ENCODE measurements at regions not wholly inside any gene's neighbourhood (a gene's known extent, or its start where the extent isn't known, plus 50 kb on each side); places are given as distances from the start of the nearest gene placed in this dataset.

DNA sequence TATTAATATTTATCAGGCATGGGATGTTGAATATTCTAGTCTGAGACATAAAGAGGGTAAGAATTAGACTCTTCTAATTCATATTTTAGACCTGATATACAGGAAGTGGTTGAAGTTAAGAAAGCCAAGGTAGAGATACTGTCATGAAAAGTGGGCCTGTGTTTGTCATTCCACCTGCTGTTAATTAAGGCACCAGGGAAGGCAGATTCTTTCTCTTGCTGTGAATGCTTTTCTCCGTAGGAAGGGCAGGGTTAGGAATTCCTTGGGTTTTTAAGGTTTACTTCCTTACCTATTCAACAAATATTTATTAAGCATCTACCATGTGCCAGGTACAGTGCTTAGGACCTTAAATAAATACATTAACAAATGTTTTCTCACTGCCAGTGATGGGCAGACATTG is 196.4 kb downstream of the CAVIN4 start:
- Mint-ChIP-seq H3K27ac (no peak overlapping the region), H3K4me3 (no peak overlapping the region), H3K36me3 (no peaks in the 10 kb centered on the region), H3K9me3 (no peaks in the 10 kb centered on the region), H3K27me3 (ENCODE audit: low read depth) (peaks cover 12% of the 10 kb centered on the region), H3K4me1 (no peaks in the 10 kb centered on the region)
- DNase-seq (ENCODE audit: low spot score in 2 of 2, unreplicated experiment in 2 of 2): no peak
- TF ChIP-seq, protein P1, sequence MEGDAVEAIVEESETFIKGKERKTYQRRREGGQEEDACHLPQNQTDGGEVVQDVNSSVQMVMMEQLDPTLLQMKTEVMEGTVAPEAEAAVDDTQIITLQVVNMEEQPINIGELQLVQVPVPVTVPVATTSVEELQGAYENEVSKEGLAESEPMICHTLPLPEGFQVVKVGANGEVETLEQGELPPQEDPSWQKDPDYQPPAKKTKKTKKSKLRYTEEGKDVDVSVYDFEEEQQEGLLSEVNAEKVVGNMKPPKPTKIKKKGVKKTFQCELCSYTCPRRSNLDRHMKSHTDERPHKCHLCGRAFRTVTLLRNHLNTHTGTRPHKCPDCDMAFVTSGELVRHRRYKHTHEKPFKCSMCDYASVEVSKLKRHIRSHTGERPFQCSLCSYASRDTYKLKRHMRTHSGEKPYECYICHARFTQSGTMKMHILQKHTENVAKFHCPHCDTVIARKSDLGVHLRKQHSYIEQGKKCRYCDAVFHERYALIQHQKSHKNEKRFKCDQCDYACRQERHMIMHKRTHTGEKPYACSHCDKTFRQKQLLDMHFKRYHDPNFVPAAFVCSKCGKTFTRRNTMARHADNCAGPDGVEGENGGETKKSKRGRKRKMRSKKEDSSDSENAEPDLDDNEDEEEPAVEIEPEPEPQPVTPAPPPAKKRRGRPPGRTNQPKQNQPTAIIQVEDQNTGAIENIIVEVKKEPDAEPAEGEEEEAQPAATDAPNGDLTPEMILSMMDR (IDR thresholded peaks at IDR 0.05; ENCODE audit: unreplicated experiment): no peak

DNA sequence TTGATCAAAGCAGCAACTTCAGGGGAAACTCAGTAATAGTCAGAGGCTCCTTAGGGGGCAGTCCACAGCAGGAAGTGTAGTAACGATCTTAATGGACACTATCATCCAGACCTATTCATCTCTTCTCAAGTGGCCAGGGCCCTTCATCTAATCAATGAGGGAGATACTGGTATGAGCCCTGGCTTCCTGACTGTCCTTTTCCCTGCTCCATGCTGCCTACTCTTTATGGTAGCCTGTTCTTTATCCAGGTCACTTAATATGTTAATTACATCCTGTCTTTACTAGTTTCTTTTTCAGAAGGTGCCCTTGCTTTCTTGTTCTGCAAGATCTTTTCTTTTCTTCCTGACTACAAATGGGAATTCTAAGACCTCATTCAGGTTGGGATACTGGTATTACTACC is 197.1 kb downstream of the CAVIN4 start:
- Mint-ChIP-seq H3K36me3 (no peaks in the 10 kb centered on the region), H3K4me1 (no peaks in the 10 kb centered on the region), H3K27ac (no peak overlapping the region), H3K4me3 (no peak overlapping the region), H3K27me3 (ENCODE audit: low read depth) (peaks cover 12% of the 10 kb centered on the region), H3K9me3 (no peaks in the 10 kb centered on the region)
- no peak for DNase-seq (ENCODE audit: low spot score in 2 of 2, unreplicated experiment in 2 of 2)
- TF ChIP-seq, protein P1 (IDR thresholded peaks at IDR 0.05; ENCODE audit: unreplicated experiment): no peak

DNA sequence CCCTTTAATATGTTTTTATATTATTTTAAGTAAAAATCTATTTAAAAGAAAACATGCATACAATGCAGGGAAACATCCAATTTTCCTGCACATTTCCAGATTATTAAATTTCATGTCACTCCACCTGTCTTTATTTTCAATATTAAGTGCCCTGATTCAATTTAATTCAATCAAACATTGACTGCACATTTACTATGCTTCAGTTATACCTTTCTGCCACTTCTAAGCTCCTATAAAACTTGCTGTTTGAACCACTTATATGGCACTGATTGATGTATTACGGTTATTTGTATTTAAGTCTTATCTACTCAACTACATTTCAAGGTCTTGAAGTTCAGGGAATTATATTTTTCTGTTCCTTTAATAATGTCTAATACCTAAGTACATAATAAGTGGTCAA is 198.0 kb downstream of the CAVIN4 start:
- Mint-ChIP-seq H3K27ac (no peak overlapping the region), H3K9me3 (no peaks in the 10 kb centered on the region), H3K4me1 (no peaks in the 10 kb centered on the region), H3K36me3 (no peaks in the 10 kb centered on the region), H3K4me3 (no peak overlapping the region), H3K27me3 (ENCODE audit: low read depth) (peaks cover 12% of the 10 kb centered on the region)
- TF ChIP-seq, protein P1 (IDR thresholded peaks at IDR 0.05; ENCODE audit: unreplicated experiment): no peak
- no peak for DNase-seq (ENCODE audit: low spot score in 2 of 2, unreplicated experiment in 2 of 2)

DNA sequence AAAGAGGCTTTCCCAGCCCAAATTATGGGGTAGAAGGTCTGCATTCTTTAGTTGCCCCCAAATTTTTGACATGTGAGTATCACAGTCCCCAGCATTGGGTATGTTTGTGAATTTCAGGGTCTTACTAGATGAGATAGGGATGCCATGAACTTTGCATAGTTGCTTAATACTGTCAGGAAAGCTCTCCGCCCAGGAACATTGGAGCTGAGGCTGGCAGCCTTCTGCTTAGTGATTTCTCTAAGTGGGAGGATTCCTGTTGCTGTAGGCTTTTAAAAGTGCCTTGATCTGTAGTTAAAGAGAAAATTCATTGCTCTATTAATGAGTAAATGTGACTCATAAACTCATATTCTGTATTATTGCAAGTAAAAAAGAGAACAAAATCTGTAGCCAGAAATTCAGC is 206.9 kb downstream of the CAVIN4 start:
- Mint-ChIP-seq H3K27ac (no peak overlapping the region), H3K4me3 (no peak overlapping the region)

DNA sequence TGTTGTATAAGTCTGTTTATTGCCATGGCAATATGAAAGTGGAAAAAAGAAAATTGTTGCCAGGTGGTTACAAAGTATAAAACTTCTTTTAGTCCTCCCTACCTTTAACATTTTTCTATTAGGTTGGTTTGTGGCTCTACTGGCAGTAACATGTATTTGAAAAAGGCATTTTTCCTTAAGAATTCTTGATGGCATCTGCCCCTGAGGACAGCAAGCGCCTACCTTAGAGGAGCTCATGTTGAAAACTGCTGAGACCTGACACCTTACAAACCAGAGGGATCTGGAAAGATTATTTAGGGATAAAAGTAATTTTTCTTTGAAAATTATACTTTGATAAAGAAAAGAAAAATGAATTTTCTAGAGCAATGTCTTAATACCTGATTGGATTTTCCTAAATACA is 208.1 kb downstream of the CAVIN4 start:
- Mint-ChIP-seq H3K27ac (no peak overlapping the region), H3K9me3 (peaks cover 8% of the 10 kb centered on the region), H3K4me1 (no peaks in the 10 kb centered on the region), H3K27me3 (ENCODE audit: low read depth) (no peaks in the 10 kb centered on the region), H3K36me3 (no peaks in the 10 kb centered on the region), H3K4me3 (no peak overlapping the region)
- TF ChIP-seq, protein P1 (IDR thresholded peaks at IDR 0.05; ENCODE audit: unreplicated experiment): no peak
- no peak for DNase-seq (ENCODE audit: low spot score in 2 of 2, unreplicated experiment in 2 of 2)

More for the DNA sequence above, 206.9 kb downstream of the CAVIN4 start:
- Mint-ChIP-seq H3K9me3 (peaks cover 8% of the 10 kb centered on the region), H3K27me3 (ENCODE audit: low read depth) (no peaks in the 10 kb centered on the region), H3K36me3 (no peaks in the 10 kb centered on the region), H3K4me1 (no peaks in the 10 kb centered on the region)
- DNase-seq (ENCODE audit: low spot score in 2 of 2, unreplicated experiment in 2 of 2): no peak
- TF ChIP-seq, protein P1 (IDR thresholded peaks at IDR 0.05; ENCODE audit: unreplicated experiment): no peak

DNA sequence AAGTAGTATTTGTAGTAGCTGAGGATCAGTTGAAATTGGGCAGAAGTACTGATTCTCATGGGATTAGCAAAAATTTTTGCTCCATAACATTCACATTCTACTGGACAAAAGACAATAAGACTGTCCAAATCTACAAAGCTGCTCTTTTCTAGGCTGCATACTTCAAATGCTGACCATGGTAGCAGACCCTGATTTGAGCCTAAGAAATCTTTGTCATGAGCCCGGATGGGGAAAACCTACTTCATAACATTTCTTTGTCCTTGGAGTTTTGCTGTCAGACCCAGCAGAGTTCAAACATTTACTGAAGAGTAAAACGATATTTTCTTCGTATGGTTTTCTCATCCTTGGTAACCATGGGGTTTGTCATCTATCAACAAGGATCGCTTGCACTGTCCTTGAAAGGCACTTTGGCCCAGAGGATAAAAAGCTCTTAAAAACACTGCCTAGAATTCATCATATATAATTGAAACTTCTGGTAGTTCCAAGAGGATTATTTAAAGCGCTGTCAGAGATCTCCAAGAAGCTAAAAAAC is 216.9 kb downstream of the CAVIN4 start:
- Mint-ChIP-seq H3K36me3 (no peaks in the 10 kb centered on the region), H3K4me1 (no peaks in the 10 kb centered on the region), H3K9me3 (no peaks in the 10 kb centered on the region), H3K27me3 (ENCODE audit: low read depth) (peaks cover 4% of the 10 kb centered on the region), H3K27ac (no peak overlapping the region), H3K4me3 (no peak overlapping the region)
- TF ChIP-seq, protein P1 (IDR thresholded peaks at IDR 0.05; ENCODE audit: unreplicated experiment): no peak
- no peak for DNase-seq (ENCODE audit: low spot score in 2 of 2, unreplicated experiment in 2 of 2)

Data from mesothelial cell of epicardium (in vitro differentiated cells).